Trophoblast cell (in vitro differentiated cells and primary cell): ENCODE measurements at regions not wholly inside any gene's neighbourhood (a gene's known extent, or its start where the extent isn't known, plus 50 kb on each side); places are given as distances from the start of the nearest gene placed in this dataset.

ENCODE experiments used
- DNase-seq, 2 donors: peaks; one replicate each; pipeline ENCODE4 v3.0.0-alpha.2; 2016
- H2AFZ ChIP-seq: 2 replicates; pipeline ENCODE4 v1.6.1; 2013; ENCODE audit warnings: low read length, moderate library complexity, mild to moderate bottlenecking; ENCODE audit not compliant: insufficient read depth, poor library complexity
- H2AK5ac ChIP-seq: 2 replicates; pipeline ENCODE4 v1.6.1; 2013; ENCODE audit warnings: mild to moderate bottlenecking, low read length
- H2BK120ac ChIP-seq: 2 replicates; pipeline ENCODE4 v1.6.1; 2013; ENCODE audit warnings: low read length, mild to moderate bottlenecking, moderate library complexity; ENCODE audit not compliant: insufficient read depth, poor library complexity
- H2BK12ac ChIP-seq: 2 replicates; pipeline ENCODE4 v1.6.1; 2013; ENCODE audit warnings: mild to moderate bottlenecking, low read length, moderate library complexity
- H2BK5ac ChIP-seq: 2 replicates; pipeline ENCODE4 v1.6.1; 2013; ENCODE audit warnings: low read length, low read depth, moderate library complexity, mild to moderate bottlenecking; ENCODE audit not compliant: poor library complexity
- H3K14ac ChIP-seq: 2 replicates; pipeline ENCODE4 v1.6.1; 2013; ENCODE audit warnings: mild to moderate bottlenecking, low read length
- H3K18ac ChIP-seq: 2 replicates; pipeline ENCODE4 v1.6.1; 2013; ENCODE audit warnings: mild to moderate bottlenecking, low read length
- H3K23ac ChIP-seq: 2 replicates; pipeline ENCODE4 v1.6.1; 2013; ENCODE audit warnings: low read length
- H3K27ac ChIP-seq: 2 replicates; pipeline ENCODE4 v1.5.1; 2013; ENCODE audit warnings: low read depth, mild to moderate bottlenecking, inconsistent platforms, low read length, moderate library complexity
- H3K27me3 ChIP-seq: 2 replicates; pipeline ENCODE4 v1.6.1; 2013; ENCODE audit warnings: inconsistent platforms, mild to moderate bottlenecking, low read length, moderate library complexity; ENCODE audit not compliant: insufficient read depth
- H3K36me3 ChIP-seq, 2 experiments: 1 replicate in 1 of 2; 2 replicates in 1 of 2; pipeline ENCODE4 v1.6.1; 2013; ENCODE audit warnings: low read length in 2 of 2, mild to moderate bottlenecking in 2 of 2, moderate library complexity in 1 of 2; ENCODE audit not compliant: insufficient read depth in 2 of 2, control insufficient read depth in 1 of 2
- H3K4ac ChIP-seq: 2 replicates; pipeline ENCODE4 v1.6.1; 2013; ENCODE audit warnings: low read depth, mild to moderate bottlenecking, low read length, moderate library complexity
- H3K4me1 ChIP-seq, 2 experiments: 1 replicate in 1 of 2; 2 replicates in 1 of 2; pipeline ENCODE4 v1.6.1; 2013; ENCODE audit warnings: low read length in 2 of 2, mild to moderate bottlenecking in 2 of 2, moderate library complexity in 1 of 2; ENCODE audit not compliant: insufficient read depth in 2 of 2, control insufficient read depth in 1 of 2
- H3K4me2 ChIP-seq: 2 replicates; pipeline ENCODE4 v1.6.1; 2013; ENCODE audit warnings: inconsistent platforms, mild to moderate bottlenecking, low read length, moderate library complexity
- H3K4me3 ChIP-seq: 2 replicates; pipeline ENCODE4 v1.5.1; 2013; ENCODE audit warnings: mild to moderate bottlenecking, low read depth, low read length, inconsistent platforms
- H3K79me1 ChIP-seq: one replicate; pipeline ENCODE4 v1.6.1; 2013; ENCODE audit warnings: low read length
- H3K79me2 ChIP-seq: 2 replicates; pipeline ENCODE4 v1.6.1; 2013; ENCODE audit warnings: low read length, mild to moderate bottlenecking; ENCODE audit not compliant: control insufficient read depth, insufficient read depth, poor library complexity
- H3K9ac ChIP-seq: 2 replicates; pipeline ENCODE4 v1.6.1; 2013; ENCODE audit warnings: mild to moderate bottlenecking, low read length
- H3K9me3 ChIP-seq: 2 replicates; pipeline ENCODE4 v1.6.1; 2013; ENCODE audit warnings: low read depth, mild to moderate bottlenecking, control low read depth, inconsistent platforms, low read length; ENCODE audit not compliant: insufficient read depth
- H4K12ac ChIP-seq: 2 replicates; pipeline ENCODE4 v1.6.1; 2013; ENCODE audit warnings: low read depth, mild to moderate bottlenecking, low read length, moderate library complexity
- H4K8ac ChIP-seq: 2 replicates; pipeline ENCODE4 v1.6.1; 2013; ENCODE audit warnings: low read depth, mild to moderate bottlenecking, low read length, moderate library complexity
- H4K91ac ChIP-seq: one replicate; pipeline ENCODE4 v1.6.1; 2013; ENCODE audit warnings: low read depth, mild to moderate bottlenecking, low read length, moderate library complexity
- WGBS: extraction: QIAGEN DNeasy Blood & Tissue Kit; methylation state at CpG from one replicate; pipeline ENCODE4 v1.1.7; 2013; ENCODE audit warnings: missing lambda C conversion rate; ENCODE audit not compliant: insufficient read length, insufficient coverage; ENCODE audit errors: extremely low coverage; 5-methylcytosine and 5-hydroxymethylcytosine counted together

DNA sequence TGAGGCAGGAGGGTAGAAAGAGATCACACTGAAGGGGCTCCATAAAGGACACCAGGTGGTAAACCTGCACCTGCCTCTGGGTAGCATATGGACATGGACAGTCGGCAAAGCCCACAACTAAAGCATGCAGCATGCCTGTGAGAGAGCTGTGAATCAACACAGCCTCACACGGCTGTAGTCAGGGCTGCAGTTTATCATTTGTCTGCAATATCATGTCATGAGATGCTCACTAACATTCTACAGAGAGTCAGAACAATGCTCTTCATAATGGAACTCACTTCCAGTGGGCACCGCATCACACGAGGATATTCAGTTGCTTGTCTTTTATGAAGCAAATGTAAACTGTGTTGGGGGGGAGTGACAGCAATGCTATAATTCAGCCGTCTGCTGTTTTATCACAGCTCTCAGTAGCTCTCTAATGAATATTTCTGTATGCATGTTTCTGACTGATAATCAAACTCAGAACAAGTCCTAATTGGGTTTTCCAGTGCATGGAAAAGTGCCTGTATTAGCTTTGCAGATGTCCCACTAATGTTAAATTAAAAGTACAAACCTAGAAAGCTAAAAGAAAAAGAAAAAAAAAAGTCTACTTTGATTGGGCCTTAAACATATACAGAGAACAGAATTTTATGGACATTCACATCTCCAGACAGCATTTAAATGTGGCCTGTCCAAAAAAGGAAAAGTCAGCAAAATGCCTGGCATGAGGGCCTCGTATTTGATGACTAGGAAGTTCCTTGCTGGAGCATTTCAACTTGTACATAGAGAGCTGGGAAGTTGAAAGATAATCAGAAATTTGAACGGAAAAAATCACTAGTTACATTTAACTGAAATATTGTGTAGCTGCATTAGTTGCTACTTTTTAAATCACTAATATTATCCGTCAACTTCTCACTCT, 406.1 kb upstream of the SOX11 start:
- Histone ChIP-seq H3K9me3 (no peaks in the 10 kb centered on the region), H2AFZ (no peak overlapping the region), H3K4me1 (no peaks in the 10 kb centered on the region), H3K4me3 (no peak overlapping the region), H4K12ac (no peak overlapping the region), H3K14ac (no peak overlapping the region), H3K27ac (no peak overlapping the region), H4K91ac (no peak overlapping the region), H3K79me2 (no peaks in the 10 kb centered on the region), H3K36me3 (no peaks in the 10 kb centered on the region), H2AK5ac (no peak overlapping the region), H3K27me3 (no peaks in the 10 kb centered on the region), H3K18ac (no peak overlapping the region), H3K4me2 (no peak overlapping the region), H2BK5ac (no peak overlapping the region), H3K4ac (no peak overlapping the region), H3K9ac (no peak overlapping the region), H2BK12ac (no peak overlapping the region), H3K23ac (peak overlapping the region; percentile 61), H4K8ac (no peak overlapping the region), H2BK120ac (no peak overlapping the region), H3K79me1 (no peaks in the 10 kb centered on the region)
- no CpG with 5 or more reads among the region's 8 CpGs for WGBS
- no peak for DNase-seq

GRCh38 chr2:5287558-5288334, 404.4 kb upstream of the SOX11 start:
- Histone ChIP-seq H2AK5ac (no peak overlapping the region), H3K4me2 (no peak overlapping the region), H3K79me2 (no peaks in the 10 kb centered on the region), H3K9ac (no peak overlapping the region), H4K91ac (no peak overlapping the region), H3K9me3 (no peaks in the 10 kb centered on the region), H2BK12ac (no peak overlapping the region), H4K8ac (no peak overlapping the region), H3K23ac (no peak overlapping the region), H3K18ac (no peak overlapping the region), H3K27ac (no peak overlapping the region), H2BK120ac (no peak overlapping the region), H2BK5ac (no peak overlapping the region), H3K4me3 (no peak overlapping the region), H2AFZ (no peak overlapping the region), H3K4me1 (no peaks in the 10 kb centered on the region), H3K36me3 (no peaks in the 10 kb centered on the region), H3K79me1 (no peaks in the 10 kb centered on the region), H3K14ac (no peak overlapping the region), H3K27me3 (no peaks in the 10 kb centered on the region), H4K12ac (no peak overlapping the region), H3K4ac (no peak overlapping the region)
- WGBS, result no CpG with 5 or more reads among the region's 5 CpGs
- DNase-seq, result no peak

DNA sequence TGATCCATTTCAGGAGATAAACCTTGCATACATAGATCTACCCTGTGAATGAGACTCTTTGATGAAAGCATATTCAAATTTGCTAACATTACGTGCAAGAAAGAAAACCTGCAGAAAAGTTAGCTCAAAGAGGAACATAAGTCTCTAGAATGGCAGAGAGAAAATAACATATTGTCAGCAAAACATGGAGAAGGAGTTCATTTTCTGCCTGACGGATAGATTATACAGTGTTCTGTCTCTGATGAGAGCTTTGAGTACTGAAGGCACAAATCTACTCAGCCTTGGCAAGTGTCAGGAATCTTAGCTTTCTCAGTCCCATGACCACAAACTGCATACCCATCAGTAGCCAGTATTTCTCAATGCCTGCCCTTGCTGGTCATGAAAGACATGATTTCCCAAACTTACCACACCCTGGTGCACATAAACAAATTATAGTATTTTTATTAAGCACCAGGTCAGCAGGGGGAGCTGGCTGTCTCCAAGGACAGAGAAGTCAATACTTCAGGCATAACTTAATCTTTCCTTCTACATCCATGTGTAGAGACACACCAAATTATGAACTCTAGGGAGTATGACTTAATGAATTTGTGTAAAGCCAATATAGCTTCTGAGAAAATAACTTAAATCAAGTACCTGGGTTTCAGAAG, 401.2 kb upstream of the SOX11 start:
- Histone ChIP-seq H4K8ac (no peak overlapping the region), H2BK120ac (no peak overlapping the region), H3K9ac (no peak overlapping the region), H3K79me1 (no peaks in the 10 kb centered on the region), H2AK5ac (no peak overlapping the region), H4K91ac (no peak overlapping the region), H3K18ac (no peak overlapping the region), H3K27me3 (no peaks in the 10 kb centered on the region), H4K12ac (no peak overlapping the region), H3K4me1 (no peaks in the 10 kb centered on the region), H3K23ac (no peak overlapping the region), H3K9me3 (no peaks in the 10 kb centered on the region), H2BK5ac (no peak overlapping the region), H3K4ac (no peak overlapping the region), H3K79me2 (no peaks in the 10 kb centered on the region), H3K4me2 (no peak overlapping the region), H2BK12ac (no peak overlapping the region), H2AFZ (no peak overlapping the region), H3K27ac (no peak overlapping the region), H3K36me3 (no peaks in the 10 kb centered on the region), H3K4me3 (no peak overlapping the region), H3K14ac (no peak overlapping the region)
- DNase-seq, result no peak
- WGBS, result no CpG with 5 or more reads among the region's 2 CpGs

GRCh38 chr2:5304640-5305039, 387.5 kb upstream of the SOX11 start:
- H3K14ac ChIP-seq, result no peak overlapping the region
- no peak overlapping the region for H3K4me2 ChIP-seq
- H4K91ac ChIP-seq, result no peak overlapping the region
- no peak overlapping the region for H3K4ac ChIP-seq
- H2AFZ ChIP-seq, result no peak overlapping the region
- no peak overlapping the region for H2BK120ac ChIP-seq
- H3K23ac ChIP-seq, result no peak overlapping the region
- H3K79me2 ChIP-seq, result no peaks in the 10 kb centered on the region
- no peak overlapping the region for H3K18ac ChIP-seq
- no peak overlapping the region for H4K8ac ChIP-seq
- H3K79me1 ChIP-seq, result no peaks in the 10 kb centered on the region
- WGBS, result no CpG with 5 or more reads among the region's 1 CpG
- no peaks in the 10 kb centered on the region for H3K27me3 ChIP-seq
- H3K9ac ChIP-seq, result no peak overlapping the region
- no peak overlapping the region for H2BK5ac ChIP-seq
- no peak overlapping the region for H4K12ac ChIP-seq
- no peak overlapping the region for H2BK12ac ChIP-seq
- H2AK5ac ChIP-seq, result no peak overlapping the region
- no peaks in the 10 kb centered on the region for H3K4me1 ChIP-seq
- H3K36me3 ChIP-seq, result no peaks in the 10 kb centered on the region
- H3K9me3 ChIP-seq, result no peaks in the 10 kb centered on the region
- H3K4me3 ChIP-seq, result no peak overlapping the region
- no peak overlapping the region for H3K27ac ChIP-seq
- no peak for DNase-seq
